Osteocyte (in vitro differentiated cells): ENCODE measurements at regions not wholly inside any gene's neighbourhood (a gene's known extent, or its start where the extent isn't known, plus 50 kb on each side); places are given as distances from the start of the nearest gene placed in this dataset.

Source experiments
- DNase-seq: peaks from one replicate; pipeline ENCODE4 v3.0.0; 2021; ENCODE audit warnings: mixed read lengths; ENCODE audit not compliant: unreplicated experiment; ENCODE audit errors: extremely low spot score
- H3K27ac Mint-ChIP-seq: one replicate; pipeline ENCODE4 v1.8.0; 2021; ENCODE audit warnings: mild to moderate bottlenecking, mixed read lengths; ENCODE audit not compliant: unreplicated experiment
- H3K27me3 Mint-ChIP-seq: one replicate; pipeline ENCODE4 v1.8.0; 2021; ENCODE audit warnings: mixed read lengths; ENCODE audit not compliant: unreplicated experiment
- H3K36me3 Mint-ChIP-seq: one replicate; pipeline ENCODE4 v1.8.0; 2021; ENCODE audit warnings: mixed read lengths; ENCODE audit not compliant: unreplicated experiment
- H3K4me1 Mint-ChIP-seq: one replicate; pipeline ENCODE4 v1.8.0; 2021; ENCODE audit warnings: mixed read lengths; ENCODE audit not compliant: unreplicated experiment
- H3K4me3 Mint-ChIP-seq: one replicate; pipeline ENCODE4 v1.8.0; 2021; ENCODE audit warnings: mild to moderate bottlenecking, moderate library complexity, mixed read lengths; ENCODE audit not compliant: unreplicated experiment
- H3K9me3 Mint-ChIP-seq: one replicate; pipeline ENCODE4 v1.8.0; 2021; ENCODE audit warnings: mixed read lengths; ENCODE audit not compliant: unreplicated experiment
- TF ChIP-seq, protein P1 (sequence below): fragments of 200-600 bp; sonication (generic); IDR thresholded peaks from 2 replicates; pipeline ENCODE4 v1.5.0; 2021; ENCODE audit warnings: antibody characterized with exemption, mild to moderate bottlenecking, moderate library complexity

DNA sequence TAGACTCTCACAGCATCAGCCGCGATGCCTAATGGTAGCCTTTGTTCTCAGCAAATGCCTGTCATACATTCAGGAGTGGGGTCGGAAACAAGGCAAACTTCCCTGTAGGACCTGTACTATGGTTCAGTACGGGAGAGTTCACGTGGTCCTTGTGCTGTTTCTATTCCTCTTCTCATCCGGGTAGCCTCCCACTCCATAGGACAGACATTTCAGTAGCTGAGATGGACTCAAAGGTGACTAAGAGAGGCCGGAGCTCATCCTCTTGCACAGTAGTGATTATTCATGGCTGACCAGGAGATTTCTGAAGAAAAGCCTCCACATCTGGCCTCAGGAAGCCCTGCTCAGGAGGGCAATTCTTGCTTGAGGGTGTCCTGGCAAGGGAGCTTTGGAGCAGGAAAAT, 117.8 kb upstream of the SPRED2 start:
- Mint-ChIP-seq H3K9me3 (no peaks in the 10 kb centered on the region), H3K27ac (no peak overlapping the region), H3K4me1 (peaks cover 8% of the 10 kb centered on the region), H3K36me3 (no peaks in the 10 kb centered on the region), H3K4me3 (no peak overlapping the region), H3K27me3 (no peaks in the 10 kb centered on the region)
- no peak for DNase-seq
- TF ChIP-seq, protein P1, sequence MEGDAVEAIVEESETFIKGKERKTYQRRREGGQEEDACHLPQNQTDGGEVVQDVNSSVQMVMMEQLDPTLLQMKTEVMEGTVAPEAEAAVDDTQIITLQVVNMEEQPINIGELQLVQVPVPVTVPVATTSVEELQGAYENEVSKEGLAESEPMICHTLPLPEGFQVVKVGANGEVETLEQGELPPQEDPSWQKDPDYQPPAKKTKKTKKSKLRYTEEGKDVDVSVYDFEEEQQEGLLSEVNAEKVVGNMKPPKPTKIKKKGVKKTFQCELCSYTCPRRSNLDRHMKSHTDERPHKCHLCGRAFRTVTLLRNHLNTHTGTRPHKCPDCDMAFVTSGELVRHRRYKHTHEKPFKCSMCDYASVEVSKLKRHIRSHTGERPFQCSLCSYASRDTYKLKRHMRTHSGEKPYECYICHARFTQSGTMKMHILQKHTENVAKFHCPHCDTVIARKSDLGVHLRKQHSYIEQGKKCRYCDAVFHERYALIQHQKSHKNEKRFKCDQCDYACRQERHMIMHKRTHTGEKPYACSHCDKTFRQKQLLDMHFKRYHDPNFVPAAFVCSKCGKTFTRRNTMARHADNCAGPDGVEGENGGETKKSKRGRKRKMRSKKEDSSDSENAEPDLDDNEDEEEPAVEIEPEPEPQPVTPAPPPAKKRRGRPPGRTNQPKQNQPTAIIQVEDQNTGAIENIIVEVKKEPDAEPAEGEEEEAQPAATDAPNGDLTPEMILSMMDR = no peak

GRCh38 chr2:65549631-65550030, 117.2 kb upstream of the SPRED2 start:
- no peaks in the 10 kb centered on the region for H3K36me3 Mint-ChIP-seq
- H3K27me3 Mint-ChIP-seq = no peaks in the 10 kb centered on the region
- no peak overlapping the region for H3K4me3 Mint-ChIP-seq
- no peak overlapping the region for H3K27ac Mint-ChIP-seq
- H3K9me3 Mint-ChIP-seq = no peaks in the 10 kb centered on the region
- peaks cover 8% of the 10 kb centered on the region for H3K4me1 Mint-ChIP-seq
- TF ChIP-seq, protein P1 = no peak
- DNase-seq = no peak

DNA sequence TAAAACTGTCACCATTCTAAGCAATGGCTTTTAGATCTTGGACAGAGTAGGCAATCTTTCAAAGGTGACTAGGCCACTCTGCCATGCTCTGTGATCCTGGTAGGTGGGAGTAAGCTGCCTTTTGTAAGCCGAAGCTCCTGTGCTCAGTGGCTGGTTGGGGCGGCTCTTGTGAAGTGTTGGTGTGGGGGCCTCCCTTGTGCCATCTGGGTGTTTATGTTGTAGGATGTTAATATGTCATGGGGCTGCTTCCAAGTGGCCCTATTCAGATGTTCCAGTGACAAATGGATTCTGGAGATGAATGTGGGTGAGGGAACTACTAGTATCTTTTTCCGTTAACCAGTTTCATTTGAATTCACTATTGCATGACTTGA, 116.8 kb upstream of the SPRED2 start:
- H3K27me3 Mint-ChIP-seq = no peaks in the 10 kb centered on the region
- H3K4me1 Mint-ChIP-seq = peaks cover 8% of the 10 kb centered on the region

GRCh38 chr2:65548576-65549256, 116.3 kb upstream of the SPRED2 start:
- DNase-seq = no peak
- no peak overlapping the region for H3K4me3 Mint-ChIP-seq
- TF ChIP-seq, protein P1 = no peak
- no peaks in the 10 kb centered on the region for H3K9me3 Mint-ChIP-seq
- H3K36me3 Mint-ChIP-seq = no peaks in the 10 kb centered on the region
- no peaks in the 10 kb centered on the region for H3K27me3 Mint-ChIP-seq
- H3K4me1 Mint-ChIP-seq = peaks cover 8% of the 10 kb centered on the region
- no peak overlapping the region for H3K27ac Mint-ChIP-seq

More for the DNA sequence above, 116.8 kb upstream of the SPRED2 start:
- Mint-ChIP-seq H3K9me3 (no peaks in the 10 kb centered on the region), H3K36me3 (no peaks in the 10 kb centered on the region), H3K27ac (no peak overlapping the region), H3K4me3 (no peak overlapping the region)
- no peak for DNase-seq
- TF ChIP-seq, protein P1 = no peak

DNA sequence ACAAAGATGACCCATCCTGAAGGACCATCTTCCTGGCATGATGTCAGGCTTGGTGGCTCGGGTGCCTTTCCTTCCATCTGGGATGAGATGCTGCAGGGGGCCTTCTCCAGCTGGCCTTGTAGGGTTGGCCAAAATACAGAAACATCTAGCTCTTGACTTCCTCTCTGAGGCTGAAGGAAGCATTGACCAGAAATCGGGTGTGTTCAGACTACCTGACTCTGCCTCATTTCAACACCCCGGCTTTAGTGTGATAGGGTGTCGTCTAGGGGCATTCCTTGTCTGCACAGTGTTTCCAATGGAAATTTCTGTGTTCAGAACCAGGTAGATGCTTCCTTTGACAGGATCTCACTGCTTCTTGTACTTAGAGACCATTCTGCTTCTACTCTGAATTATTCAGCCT, 115.7 kb upstream of the SPRED2 start:
- no peaks in the 10 kb centered on the region for H3K36me3 Mint-ChIP-seq
- H3K4me1 Mint-ChIP-seq = peaks cover 8% of the 10 kb centered on the region
- no peaks in the 10 kb centered on the region for H3K27me3 Mint-ChIP-seq
- H3K4me3 Mint-ChIP-seq = no peak overlapping the region
- DNase-seq = no peak
- TF ChIP-seq, protein P1 = no peak
- no peak overlapping the region for H3K27ac Mint-ChIP-seq
- H3K9me3 Mint-ChIP-seq = no peaks in the 10 kb centered on the region
